ENCODE measurements at regions not wholly inside any gene's neighbourhood (a gene's known extent, or its start where the extent isn't known, plus 50 kb on each side); places are given as distances from the start of the nearest gene placed in this dataset.

GRCh38 chr4:104353481-104353880, 141.2 kb downstream of the CXXC4 start:
- Histone ChIP-seq H3K9me3 (replicated peaks; ENCODE audit: control insufficient read depth, insufficient read depth, low read depth, low read length) (peaks cover 4% of the 10 kb centered on the region; the same call in 1 of the 2 replicates), H3K27ac (ENCODE audit: extremely low read depth, low read depth, low read length) (no peak overlapping the region), H3K27me3 (ENCODE audit: control insufficient read depth in 2 of 2, insufficient read depth in 2 of 2, low read length in 2 of 2) (no peaks in the 10 kb centered on the region), H3K79me2 (ENCODE audit: control insufficient read depth, insufficient read depth, low read length) (no peaks in the 10 kb centered on the region), H3K4me3 (no peak overlapping the region), H3K36me3 (ENCODE audit: control insufficient read depth, insufficient read depth, low read length) (no peaks in the 10 kb centered on the region), H4K20me1 (replicated peaks; ENCODE audit: control insufficient read depth, insufficient read depth, low read length) (no peaks in the 10 kb centered on the region), H2AFZ (ENCODE audit: low read depth, low read length) (no peak overlapping the region), H3K4me2 (ENCODE audit: insufficient read depth, low read length) (no peak overlapping the region), H3K9me1 (ENCODE audit: control insufficient read depth, insufficient read depth, low read length) (no peaks in the 10 kb centered on the region), H3K9ac (ENCODE audit: insufficient read depth in 1 of 2, low read depth in 2 of 2, low read length in 2 of 2) (no peak overlapping the region), H3K4me1 (replicated peaks in 1 of 2; ENCODE audit: control insufficient read depth in 2 of 2, insufficient read depth in 2 of 2, low read length in 2 of 2) (no peaks in the 10 kb centered on the region)
- intact Hi-C loops (cut with micrococcal nuclease): no loop called here
- FAIRE-seq (no peak), DNase-seq (ENCODE audit: extremely low read depth in 1 of 4, low spot score in 3 of 4) (no peak), ATAC-seq (no peak)
- in situ Hi-C loops (cut with MboI): no loop called here
- BruUV-seq (replicated peaks): no TSS peak
- ChIA-PET POLR2A (no interaction called here), CTCF (ENCODE audit: low intra/inter-chr PET ratio) (no interaction called here)
- WGBS (ENCODE audit: insufficient coverage, low coverage, missing lambda C conversion rate): 0% methylated on average over 3 of the region's 3 CpGs
- TF ChIP-seq FOXM1 (IDR thresholded peaks at IDR 0.05; ENCODE audit: low read depth) (no peak), FOXM1 (CRISPR knock-in tag; IDR thresholded peaks at IDR 0.05; ENCODE audit: low read depth) (no peak), RBM34 (IDR thresholded peaks at IDR 0.05; ENCODE audit: borderline replicate concordance, insufficient read depth, low read length) (no peak), ARID2 (IDR thresholded peaks at IDR 0.05) (no peak), ZC3H8 (IDR thresholded peaks at IDR 0.05) (no peak), ZNF23 (CRISPR knock-in tag; IDR thresholded peaks at IDR 0.05) (no peak), DDX20 (tag; IDR thresholded peaks at IDR 0.05; ENCODE audit: low read depth) (no peak), SMAD2 (IDR thresholded peaks at IDR 0.05; ENCODE audit: low read depth, low read length) (no peak), SRSF9 (IDR thresholded peaks at IDR 0.05; ENCODE audit: borderline replicate concordance, low read depth, low read length) (no peak), CHD1 (IDR thresholded peaks at IDR 0.05; ENCODE audit: low read length) (no peak)
- TF ChIP-seq, protein P1, sequence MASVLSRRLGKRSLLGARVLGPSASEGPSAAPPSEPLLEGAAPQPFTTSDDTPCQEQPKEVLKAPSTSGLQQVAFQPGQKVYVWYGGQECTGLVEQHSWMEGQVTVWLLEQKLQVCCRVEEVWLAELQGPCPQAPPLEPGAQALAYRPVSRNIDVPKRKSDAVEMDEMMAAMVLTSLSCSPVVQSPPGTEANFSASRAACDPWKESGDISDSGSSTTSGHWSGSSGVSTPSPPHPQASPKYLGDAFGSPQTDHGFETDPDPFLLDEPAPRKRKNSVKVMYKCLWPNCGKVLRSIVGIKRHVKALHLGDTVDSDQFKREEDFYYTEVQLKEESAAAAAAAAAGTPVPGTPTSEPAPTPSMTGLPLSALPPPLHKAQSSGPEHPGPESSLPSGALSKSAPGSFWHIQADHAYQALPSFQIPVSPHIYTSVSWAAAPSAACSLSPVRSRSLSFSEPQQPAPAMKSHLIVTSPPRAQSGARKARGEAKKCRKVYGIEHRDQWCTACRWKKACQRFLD (CRISPR knock-in tag; IDR thresholded peaks at IDR 0.05): no peak
- TF ChIP-seq, protein P2, sequence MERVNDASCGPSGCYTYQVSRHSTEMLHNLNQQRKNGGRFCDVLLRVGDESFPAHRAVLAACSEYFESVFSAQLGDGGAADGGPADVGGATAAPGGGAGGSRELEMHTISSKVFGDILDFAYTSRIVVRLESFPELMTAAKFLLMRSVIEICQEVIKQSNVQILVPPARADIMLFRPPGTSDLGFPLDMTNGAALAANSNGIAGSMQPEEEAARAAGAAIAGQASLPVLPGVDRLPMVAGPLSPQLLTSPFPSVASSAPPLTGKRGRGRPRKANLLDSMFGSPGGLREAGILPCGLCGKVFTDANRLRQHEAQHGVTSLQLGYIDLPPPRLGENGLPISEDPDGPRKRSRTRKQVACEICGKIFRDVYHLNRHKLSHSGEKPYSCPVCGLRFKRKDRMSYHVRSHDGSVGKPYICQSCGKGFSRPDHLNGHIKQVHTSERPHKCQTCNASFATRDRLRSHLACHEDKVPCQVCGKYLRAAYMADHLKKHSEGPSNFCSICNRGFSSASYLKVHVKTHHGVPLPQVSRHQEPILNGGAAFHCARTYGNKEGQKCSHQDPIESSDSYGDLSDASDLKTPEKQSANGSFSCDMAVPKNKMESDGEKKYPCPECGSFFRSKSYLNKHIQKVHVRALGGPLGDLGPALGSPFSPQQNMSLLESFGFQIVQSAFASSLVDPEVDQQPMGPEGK (CRISPR knock-in tag; IDR thresholded peaks at IDR 0.05; ENCODE audit: borderline replicate concordance): no peak
